Right renal cortex interstitium (tissue), 3 donors: ENCODE measurements at regions not wholly inside any gene's neighbourhood (a gene's known extent, or its start where the extent isn't known, plus 50 kb on each side); places are given as distances from the start of the nearest gene placed in this dataset.

Experiments used
- DNase-seq, 3 donors: peaks; one replicate each; pipeline ENCODE4 v3.0.0-alpha.2; 2013; ENCODE audit warnings: low read depth in 3 of 3, low spot score in 2 of 3

DNA sequence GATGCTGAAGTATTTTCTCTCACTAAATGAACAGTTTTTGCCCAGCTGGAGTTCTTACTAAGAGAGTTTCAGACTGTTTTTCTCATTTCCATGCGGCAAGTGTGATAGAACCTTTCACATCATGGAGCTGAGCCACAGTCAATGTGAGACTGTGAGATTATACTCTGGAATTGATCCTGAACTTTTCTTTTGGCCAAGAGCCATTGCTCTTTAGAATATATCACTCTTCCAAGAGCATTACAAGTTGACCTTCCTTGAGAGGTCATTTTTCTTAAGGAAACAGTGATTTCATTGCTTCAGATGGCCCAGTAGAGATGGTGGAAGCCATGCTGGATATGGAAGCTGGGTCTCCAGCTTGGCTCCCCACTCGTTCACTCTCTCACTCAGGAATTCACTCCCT is 212.9 kb upstream of the UMPS start:
- DNase-seq = no peak

DNA sequence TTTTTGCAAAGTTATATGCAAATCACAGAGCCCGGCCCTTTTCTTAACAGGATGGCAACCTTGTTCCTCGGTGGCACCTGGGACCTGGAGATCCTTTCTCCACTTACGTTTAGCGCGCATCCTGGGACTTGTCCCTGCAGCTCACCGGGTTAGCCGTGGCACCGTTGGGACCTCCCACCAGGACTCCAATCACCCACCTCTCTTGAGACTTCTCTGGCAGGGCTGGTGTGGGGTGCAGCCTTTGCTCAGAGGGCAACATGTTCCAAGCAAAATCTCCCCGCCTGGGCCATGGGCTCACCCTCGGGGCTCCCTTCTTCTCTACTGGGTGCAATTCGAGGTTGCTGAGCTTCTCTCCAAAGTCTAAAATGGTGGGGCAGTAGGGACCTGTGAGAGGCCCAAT is 211.9 kb upstream of the UMPS start:
- DNase-seq = no peak

DNA sequence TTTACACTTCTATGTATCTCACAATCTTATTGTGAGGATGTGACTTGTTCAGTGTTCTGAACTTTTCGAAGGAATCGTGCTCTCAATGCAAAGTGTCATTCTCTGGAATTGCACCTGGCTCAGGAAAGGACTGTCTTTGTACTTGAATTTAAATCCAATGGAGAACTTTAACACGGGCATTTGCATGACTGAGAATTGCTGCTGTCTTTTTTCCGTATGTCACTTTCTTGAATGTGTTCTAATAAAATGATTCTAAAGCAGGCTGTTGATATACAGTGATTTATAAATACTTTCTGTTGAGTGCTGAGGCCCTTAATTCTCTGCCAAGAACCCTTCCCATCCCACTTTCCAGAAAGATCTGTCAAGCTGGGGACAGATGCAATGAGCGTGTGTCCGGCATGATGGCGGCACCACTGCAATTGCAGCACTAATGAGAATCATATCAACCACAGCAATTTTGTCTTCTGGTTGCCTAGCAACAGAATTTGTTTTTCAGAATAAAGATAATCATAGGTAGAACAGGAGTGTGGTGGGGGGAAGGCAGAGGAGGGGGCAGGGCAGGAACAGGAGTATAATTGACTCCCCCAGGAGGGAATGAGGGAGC is 210.6 kb upstream of the UMPS start:
- DNase-seq = no peak

DNA sequence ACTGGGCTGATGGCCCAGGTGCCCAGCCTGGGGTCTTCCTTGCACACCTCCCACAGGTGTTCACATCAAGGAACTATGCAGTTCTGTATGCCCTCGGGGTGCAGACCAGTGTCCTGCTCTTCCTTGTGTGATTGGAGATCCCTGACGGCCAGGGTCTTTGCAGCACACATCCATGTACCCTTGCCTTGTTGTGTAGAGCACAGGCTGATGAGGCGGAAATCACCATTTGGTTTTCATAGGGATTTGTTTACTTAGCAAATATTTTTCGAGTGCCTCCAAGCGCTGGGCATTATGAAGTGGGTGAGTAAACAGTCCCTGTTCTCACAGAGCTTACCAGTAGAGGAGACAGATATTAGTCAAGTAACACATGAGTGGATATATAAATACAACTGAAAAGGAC is 209.3 kb upstream of the UMPS start:
- no peak for DNase-seq

DNA sequence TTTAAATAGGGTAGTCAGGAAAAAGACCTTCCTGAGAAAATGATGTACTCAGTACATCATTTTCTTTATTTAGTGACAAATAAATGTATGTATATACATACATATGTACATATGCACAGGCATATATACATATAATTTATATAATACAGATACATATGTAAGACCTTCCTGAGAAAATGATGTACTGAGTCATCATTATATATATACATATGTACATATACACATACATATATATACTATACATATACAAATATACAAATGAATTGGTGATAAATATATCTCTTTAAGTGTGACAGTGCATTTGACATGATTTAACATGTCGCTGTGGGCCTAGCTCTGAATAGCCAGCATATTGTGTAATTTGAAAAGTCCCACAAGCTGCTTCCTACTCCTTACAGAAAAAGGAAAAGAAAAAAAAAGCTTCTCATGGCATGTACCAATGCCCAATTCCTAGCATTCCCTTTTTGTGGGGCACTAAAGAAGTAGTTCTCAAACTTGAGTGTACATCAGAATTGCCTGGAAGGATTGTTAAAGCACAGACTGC is 208.1 kb upstream of the UMPS start:
- no peak for DNase-seq

DNA sequence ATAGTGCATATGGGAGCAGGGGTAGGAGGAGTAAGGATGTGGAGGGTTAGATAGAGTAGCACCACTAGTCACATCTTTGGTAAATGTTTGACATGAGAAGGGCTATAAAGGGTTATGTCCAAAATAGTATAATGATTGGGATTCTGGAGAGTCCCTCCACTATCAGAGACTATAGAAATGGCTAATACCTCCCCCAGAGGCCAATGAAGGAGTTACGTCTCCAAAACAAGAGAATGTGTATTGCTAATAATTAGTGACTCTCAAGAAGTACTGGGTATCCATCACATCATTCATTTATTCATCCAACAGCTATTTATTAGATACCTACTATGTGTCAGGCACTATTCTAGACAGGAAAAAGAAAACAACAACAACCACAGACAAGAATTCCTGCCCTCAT is 203.7 kb upstream of the UMPS start:
- no peak for DNase-seq

DNA sequence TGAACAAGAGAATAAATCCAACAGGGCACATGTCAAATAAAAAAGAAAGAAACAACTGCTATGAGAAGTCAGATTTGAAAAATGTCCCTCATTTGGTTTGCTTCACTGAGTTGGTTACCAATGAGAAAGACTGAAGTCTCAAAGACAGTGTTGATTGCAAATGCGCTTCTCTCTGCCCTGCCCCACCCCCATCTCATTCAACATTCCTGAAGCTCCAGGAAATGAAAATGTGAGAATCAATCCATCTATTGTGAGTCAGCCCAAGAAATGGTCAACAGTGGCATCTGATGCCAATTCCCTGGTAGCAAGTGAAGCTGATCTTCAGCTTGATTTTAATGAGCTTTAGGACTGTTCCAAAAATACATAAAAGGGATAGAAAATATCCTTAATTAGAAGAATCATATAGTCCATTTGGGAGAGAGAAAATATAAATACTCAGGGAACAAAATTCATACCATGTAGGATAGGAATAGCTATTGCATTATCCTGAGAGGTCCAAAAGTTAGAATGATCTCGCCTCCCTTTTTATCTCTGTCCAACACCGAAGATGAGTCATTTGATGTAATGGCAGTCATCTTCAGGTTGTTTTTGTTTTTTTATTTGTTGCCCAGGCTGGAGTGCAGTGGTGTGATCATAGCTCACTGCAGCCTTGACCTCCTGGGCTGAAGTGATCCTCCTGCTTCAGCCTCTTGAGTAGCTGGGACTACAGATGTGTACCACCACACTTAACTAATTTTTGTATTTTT is 200.3 kb upstream of the UMPS start:
- DNase-seq = no peak

DNA sequence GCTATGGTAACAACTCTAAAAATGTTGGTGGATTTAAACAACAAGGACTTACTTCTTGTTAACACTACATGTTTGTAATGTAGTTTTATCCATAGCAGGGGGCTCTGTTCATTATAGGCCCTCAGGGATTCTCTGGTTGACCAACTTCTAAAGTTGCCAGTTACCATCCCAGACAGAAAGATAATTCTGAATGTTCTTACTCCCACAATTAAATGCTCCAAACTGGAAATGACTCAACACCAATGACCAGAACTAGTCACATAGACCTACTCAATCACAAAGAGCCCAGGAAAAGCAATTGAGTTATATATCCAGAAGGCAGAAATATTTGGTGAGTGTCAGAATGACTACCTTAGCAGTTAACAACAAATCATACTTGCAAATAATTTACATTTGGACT is 199.3 kb upstream of the UMPS start:
- DNase-seq = no peak

DNA sequence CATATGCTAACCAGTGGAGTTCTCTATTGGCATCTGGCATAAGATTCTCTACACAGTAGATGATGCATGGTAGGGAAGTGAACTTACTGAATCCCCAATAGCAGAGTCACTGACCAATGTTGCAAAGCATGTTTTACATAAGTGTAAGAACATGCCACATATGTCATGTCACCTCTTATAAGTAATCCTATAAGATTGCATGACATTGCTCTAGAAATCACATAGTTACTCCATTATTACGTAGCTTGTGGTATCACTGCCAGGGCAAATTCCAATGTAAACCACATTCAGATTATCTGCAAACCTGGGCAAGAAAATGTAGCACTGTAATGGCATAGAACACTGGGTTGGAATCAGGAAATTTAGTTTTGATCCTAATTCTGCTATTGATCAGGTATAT is 198.2 kb upstream of the UMPS start:
- no peak for DNase-seq

DNA sequence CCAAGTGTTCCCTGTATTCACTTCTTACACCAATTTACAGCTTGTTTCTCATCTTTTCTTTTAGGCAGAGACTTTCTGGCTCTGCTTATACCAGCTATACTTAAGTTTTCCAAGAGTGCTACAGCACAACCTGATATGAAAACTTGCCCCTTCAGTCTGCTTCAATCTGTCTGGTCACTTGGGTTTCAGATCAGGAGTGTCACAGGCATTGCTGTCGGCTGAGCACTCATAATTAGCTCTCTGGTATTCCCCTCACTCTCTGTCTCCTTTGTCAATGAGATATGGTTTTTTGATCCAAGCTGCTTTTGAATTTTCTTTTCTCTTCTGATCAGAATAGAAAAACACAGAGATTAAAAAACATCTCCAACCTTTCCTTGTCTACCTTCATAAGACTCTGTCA is 194.9 kb upstream of the UMPS start:
- no peak for DNase-seq

DNA sequence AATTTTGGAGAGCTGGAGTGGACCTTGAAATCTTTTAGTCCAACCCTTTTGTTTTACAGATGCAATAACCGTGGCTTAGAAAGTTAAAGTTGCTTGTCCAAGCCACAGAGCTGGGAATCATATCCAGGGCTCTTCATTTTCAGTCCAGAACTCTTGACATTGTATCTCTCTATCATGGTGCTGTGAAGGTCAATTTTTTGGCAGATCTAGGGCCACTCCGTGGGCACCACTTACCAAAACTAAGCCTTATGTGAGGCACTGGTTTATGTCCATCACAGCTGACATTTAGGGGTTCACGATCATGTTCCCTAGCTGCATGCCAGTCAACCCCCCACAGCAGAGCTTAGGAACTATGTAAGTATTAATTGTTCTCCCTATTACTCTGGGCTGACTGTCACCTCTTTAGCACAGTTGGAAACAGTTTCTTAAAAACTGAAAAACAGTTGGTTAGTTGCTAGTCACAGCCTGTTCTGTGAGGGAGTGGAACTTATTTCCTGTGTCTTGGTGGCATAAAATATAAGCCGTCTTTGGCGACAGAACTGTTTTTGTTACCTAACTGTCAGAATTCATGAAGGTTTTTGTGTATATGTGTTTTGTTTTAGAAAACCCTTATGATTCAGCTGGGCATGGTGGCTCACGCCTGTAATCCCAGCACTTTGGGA is 189.6 kb upstream of the UMPS start:
- DNase-seq = no peak

DNA sequence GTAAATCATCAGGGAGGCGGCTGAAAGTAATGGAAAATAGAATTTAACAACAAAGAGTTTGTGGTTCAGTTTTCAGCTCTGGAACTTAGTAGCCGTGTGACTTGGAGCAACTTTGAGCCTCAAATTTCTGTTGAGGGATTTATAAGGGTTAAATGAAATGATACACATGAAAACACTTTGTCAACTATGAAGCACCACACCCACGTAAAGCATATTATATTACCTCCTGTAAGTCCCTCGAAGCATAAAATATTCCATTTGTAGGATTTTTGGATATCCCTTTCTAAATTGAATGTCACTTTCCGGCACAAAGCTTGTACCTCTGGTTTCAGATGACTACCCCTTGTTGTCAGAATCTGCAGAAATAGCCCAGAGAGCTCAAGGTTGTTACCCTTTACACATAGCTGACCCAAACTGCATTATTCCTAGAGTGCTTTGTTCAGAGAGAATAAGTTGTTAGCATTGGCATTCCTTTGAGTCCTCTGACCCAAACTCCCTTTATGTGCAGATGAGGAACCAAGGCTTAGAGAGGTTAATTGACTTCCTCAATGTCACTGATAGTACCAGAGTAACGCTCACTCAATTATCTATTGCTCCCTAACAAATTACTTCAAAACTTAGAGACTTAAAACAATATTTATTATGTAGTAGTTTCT is 187.9 kb upstream of the UMPS start:
- no peak for DNase-seq

DNA sequence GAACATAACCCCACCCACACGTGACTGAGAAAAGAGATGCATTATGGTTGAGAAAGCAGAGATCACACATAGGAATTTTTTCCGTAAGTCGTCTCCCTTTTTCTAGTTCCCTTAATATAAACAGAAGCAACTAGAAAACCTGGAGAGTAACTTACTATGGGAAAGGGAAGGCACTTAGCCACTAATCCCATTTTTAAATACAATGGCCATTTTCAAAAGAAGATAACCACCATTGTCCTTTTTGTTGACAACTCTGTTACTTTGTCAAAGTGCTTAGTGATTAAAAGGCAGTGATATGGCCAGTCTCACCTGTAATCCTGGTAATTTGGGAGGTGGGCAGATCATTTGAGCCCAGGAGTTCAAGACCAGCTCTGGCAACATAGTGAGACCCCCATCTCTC is 184.4 kb upstream of the UMPS start:
- no peak for DNase-seq

DNA sequence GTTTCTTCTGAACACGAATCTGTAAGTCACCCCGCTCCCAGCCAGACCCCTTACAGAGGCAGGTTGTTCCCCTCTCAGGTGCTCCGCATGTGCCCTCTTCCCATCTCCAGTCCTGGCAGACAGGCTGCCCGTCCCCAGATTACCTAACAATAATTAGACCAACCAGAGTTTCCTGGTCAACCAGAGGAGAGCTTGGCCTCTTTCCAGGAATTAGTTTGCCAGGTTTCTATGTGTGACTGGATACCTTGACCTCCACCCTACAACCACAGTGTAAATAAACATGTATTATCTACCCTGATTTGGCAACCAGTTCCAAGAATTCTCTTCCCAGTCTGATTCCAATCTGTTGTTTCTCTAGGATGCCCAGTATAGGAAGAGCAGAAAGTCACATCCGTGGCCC is 178.0 kb upstream of the UMPS start:
- no peak for DNase-seq

DNA sequence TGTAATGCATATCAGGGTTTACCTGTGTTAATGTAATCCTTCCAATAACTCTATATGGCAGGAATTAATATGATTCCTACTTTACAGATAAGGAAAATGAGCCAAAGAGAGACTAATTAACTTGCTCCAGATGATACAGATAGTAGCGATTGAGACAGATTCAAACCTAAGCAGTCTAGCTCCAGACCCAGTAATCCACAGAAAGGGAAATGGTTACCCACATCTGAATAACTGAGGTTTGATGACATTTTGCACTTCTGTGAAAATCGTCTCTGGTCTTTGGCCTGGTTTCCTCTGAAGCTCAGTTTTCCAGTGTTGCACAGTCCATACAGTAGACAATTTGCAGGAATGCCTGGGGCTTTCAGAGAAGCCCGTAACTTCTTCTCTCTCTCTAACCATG is 177.1 kb upstream of the UMPS start:
- no peak for DNase-seq

DNA sequence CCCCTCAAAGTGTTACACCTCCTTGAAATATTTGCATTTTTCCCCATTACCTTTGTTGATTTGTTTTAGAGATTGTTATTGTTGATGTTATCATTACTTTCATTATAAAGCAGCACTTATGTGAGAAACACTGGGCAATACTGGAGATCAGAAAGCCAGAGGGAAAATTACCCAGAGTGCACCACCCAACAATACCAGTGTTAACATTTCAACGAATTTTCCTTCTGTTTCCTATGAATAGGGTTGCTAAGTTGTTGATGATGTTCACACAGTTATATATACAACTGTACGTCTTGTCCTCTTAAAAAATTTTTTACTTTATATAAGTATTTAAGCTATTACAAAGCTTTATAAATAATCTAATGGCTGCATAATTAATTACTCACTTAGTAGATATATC is 173.6 kb upstream of the UMPS start:
- DNase-seq = no peak

DNA sequence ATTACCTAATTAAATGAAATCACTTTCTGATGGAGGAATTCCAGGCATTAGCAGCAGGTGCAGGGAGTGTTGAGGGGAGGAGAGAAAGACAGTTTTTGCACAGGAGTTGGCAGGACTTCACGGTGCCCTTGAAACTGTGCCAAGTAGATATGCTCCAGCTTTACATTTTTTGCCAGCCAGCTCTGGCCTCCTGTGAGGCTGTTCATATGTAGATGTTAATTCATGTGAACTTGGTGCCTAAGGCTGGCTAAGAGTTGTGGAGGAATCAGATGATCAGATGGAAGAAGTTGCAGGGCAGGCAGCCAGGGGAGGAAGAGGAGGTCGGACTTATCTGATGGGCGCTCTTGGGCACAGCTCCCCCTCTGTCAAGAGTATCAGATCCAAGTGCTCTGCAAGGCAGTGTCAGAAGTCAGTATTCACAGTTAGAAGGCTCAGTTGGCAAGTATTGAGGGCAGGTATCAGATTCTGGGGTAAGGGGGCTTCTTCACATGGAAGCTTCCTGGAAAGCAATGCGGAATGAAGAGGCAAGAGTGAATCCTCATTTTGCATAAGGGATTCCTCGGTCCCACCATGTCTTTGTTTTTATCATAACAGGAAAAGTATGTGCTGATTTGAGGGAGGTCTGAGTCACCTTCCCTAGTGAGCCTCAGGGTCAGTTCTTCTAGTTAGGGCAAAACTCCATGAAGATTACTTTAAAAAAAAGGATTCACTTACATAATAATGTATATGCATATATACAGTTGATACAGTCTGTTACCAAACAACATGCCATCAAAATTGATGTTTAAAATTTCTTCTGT is 172.6 kb upstream of the UMPS start:
- no peak for DNase-seq

DNA sequence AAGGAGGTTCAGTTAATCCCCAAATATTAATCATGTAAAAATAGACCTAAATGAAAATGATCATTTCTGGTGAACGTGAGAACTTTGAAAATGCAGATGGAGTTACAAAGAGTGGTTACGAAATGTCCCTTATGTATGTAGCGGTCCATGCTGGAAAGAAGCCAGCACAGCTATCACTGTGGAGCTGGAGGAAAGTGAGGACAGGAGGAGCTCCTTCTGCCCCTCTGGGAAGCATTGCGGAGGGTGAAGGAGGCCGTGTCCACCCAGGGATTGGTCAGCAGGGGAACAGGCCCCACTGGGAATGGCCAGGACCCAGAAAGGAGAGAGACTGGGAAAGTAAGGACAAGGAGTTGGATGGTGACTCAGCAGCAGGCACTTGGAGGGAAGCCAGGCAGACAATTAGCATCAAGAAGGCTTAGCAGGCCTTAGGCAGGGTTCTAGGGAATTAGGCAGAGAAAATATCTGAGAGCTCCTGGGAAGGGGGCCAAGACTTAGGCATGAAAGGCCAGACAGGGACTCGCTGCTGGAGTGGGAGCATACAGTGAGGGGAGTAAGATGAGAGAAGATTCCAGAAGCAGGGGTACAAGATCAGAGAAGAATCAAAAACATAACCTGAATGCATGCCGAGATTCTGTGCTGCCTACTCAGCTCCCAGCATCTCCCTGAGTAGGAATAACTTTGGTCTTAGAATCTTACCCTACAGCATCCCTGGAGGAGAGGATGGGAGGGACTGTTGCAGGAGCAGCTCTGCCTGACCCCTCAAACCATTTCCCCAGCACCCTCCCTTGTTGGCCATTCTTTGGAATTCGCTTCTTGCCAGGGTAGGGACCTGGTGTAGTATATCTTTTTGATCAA is 171.0 kb upstream of the UMPS start:
- peak in 1 of 3 donors; percentile 35 for DNase-seq

DNA sequence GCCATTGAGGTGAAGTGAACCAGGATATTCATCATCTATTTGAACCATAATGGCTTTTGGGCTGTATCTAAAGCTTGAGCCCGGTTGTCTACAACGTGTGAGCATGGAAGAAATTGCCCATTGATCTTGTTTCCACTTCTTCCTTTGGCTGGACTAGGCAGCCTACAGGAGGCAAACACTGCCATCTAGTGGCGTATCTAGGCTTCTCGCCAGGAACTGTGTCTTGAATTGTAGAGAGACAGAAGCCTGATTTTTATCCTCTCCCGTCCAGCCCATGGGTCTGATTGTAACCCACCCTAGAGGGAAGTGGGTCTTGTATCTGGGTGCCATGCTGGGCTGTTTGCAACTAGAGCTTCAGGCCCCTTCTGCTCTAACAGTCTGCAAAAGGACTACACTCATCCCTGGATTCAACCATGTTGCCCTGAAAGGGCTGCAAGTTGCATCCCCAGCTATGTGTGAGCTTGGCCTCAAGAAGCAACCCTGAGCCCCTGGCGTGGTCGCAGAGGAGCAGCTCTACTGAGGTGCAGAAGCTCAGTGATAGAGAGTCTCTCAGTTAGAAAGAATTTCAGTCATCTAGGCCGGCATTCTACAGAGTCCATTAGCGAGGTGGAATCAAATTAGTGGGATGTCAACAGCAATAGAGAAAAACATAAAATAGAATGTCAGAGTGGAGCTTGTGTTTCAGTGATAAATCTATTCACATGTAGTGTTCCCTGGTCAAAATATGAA is 170.2 kb upstream of the UMPS start:
- peak in 1 of 3 donors; percentile 58 for DNase-seq
